ENCODE measurements at regions not wholly inside any gene's neighbourhood (a gene's known extent, or its start where the extent isn't known, plus 50 kb on each side); places are given as distances from the start of the nearest gene placed in this dataset.

DNA sequence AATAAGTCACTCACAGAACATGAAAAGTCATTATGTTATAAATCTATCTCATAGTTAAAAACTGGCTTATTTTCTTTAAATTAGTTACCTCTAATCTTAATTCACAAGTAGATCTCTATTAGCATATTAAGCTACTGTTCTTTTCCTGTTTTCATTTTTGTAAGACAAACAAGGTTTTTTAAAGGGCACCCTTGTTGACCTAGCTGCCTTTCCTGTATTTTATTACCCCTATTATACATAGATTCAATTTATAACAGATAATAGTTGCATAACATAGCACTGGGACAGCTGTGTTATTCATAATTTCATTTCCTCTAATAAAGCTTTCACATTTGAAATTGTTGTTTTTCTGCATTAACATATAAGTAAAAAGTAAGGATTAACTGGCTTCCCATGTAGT lies 1500.7 kb upstream of the FLRT2 start:
- H3K27ac Mint-ChIP-seq = no peak overlapping the region
- no peaks in the 10 kb centered on the region for H3K36me3 ChIP-seq (ENCODE audit: control insufficient read depth, insufficient read depth, low read length)
- DNase-seq = no peak
- H3K4me1 Mint-ChIP-seq = no peaks in the 10 kb centered on the region
- no peak for ATAC-seq
- intact Hi-C loops (cut with micrococcal nuclease) = no loop called here
- no peaks in the 10 kb centered on the region for H3K9me3 ChIP-seq (ENCODE audit: control insufficient read depth, insufficient read depth, low read length)
- H3K9me3 Mint-ChIP-seq = no peaks in the 10 kb centered on the region
- no peaks in the 10 kb centered on the region for H3K27me3 ChIP-seq (ENCODE audit: control insufficient read depth, insufficient read depth, low read length)
- H3K4me3 ChIP-seq (ENCODE audit: low read length) = no peak overlapping the region
- no peak overlapping the region for H3K4me3 Mint-ChIP-seq
- H3K4me1 ChIP-seq (ENCODE audit: control insufficient read depth, insufficient read depth, low read length) = no peaks in the 10 kb centered on the region
- H3K36me3 Mint-ChIP-seq = no peaks in the 10 kb centered on the region
- H3K27ac ChIP-seq (ENCODE audit: low read length) = no peak overlapping the region
- no peaks in the 10 kb centered on the region for H3K27me3 Mint-ChIP-seq (ENCODE audit: low read depth in 2 of 2)
- TF ChIP-seq, protein P1, sequence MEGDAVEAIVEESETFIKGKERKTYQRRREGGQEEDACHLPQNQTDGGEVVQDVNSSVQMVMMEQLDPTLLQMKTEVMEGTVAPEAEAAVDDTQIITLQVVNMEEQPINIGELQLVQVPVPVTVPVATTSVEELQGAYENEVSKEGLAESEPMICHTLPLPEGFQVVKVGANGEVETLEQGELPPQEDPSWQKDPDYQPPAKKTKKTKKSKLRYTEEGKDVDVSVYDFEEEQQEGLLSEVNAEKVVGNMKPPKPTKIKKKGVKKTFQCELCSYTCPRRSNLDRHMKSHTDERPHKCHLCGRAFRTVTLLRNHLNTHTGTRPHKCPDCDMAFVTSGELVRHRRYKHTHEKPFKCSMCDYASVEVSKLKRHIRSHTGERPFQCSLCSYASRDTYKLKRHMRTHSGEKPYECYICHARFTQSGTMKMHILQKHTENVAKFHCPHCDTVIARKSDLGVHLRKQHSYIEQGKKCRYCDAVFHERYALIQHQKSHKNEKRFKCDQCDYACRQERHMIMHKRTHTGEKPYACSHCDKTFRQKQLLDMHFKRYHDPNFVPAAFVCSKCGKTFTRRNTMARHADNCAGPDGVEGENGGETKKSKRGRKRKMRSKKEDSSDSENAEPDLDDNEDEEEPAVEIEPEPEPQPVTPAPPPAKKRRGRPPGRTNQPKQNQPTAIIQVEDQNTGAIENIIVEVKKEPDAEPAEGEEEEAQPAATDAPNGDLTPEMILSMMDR (IDR thresholded peaks at IDR 0.05) = no peak

DNA sequence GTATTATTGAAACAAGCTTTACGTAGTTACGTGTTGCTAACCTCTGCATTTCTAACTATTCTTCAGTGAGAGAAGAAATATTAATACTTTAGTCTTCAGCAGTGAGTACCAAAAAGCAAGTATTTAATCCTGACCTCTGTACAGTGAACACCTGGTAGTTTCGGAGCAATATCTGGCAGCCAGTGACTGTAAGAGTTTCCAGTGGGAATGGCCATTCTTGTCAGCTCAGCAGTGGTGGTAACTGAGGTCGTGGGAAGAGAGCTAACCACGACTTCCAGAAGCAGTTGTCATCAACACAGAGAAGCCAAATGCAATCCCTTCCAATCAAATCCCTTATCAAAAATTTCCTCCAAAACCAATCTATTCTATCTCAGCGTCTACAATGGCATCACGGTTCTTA lies 1500.2 kb upstream of the FLRT2 start:
- H3K27me3 Mint-ChIP-seq (ENCODE audit: low read depth in 2 of 2) = no peaks in the 10 kb centered on the region
- H3K4me3 Mint-ChIP-seq = no peak overlapping the region
- ATAC-seq = no peak
- H3K4me1 Mint-ChIP-seq = no peaks in the 10 kb centered on the region
- no peaks in the 10 kb centered on the region for H3K9me3 ChIP-seq (ENCODE audit: control insufficient read depth, insufficient read depth, low read length)
- no peaks in the 10 kb centered on the region for H3K9me3 Mint-ChIP-seq
- H3K4me3 ChIP-seq (ENCODE audit: low read length) = no peak overlapping the region
- no peak overlapping the region for H3K27ac Mint-ChIP-seq
- no peaks in the 10 kb centered on the region for H3K36me3 Mint-ChIP-seq
- no peak overlapping the region for H3K27ac ChIP-seq (ENCODE audit: low read length)
- DNase-seq = no peak
- no peaks in the 10 kb centered on the region for H3K27me3 ChIP-seq (ENCODE audit: control insufficient read depth, insufficient read depth, low read length)
- TF ChIP-seq, protein P1 (IDR thresholded peaks at IDR 0.05) = no peak
- no peaks in the 10 kb centered on the region for H3K36me3 ChIP-seq (ENCODE audit: control insufficient read depth, insufficient read depth, low read length)
- intact Hi-C loops (cut with micrococcal nuclease) = no loop called here
- WGBS (ENCODE audit: insufficient coverage) = 69% methylated on average over 5 of the region's 7 CpGs
- H3K4me1 ChIP-seq (ENCODE audit: control insufficient read depth, insufficient read depth, low read length) = no peaks in the 10 kb centered on the region

DNA sequence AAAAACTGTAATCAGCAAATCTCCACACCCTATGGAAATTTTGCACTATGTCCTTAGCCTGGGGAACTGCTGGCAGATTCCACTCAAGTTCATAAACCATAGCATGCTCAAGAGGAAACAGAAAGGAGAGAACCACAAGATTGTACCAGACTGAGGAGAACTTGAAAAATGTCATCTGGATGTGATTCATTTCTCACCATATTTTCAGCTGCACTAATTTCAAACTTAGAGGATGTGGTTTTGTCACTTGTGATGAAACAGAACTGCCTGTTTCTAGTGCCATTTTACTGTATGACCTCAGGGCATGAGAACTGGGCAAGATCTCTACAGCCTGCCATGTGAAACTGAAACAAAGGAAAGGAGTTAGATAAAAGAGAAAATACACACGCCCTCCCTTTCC lies 1493.1 kb upstream of the FLRT2 start:
- intact Hi-C loops (cut with micrococcal nuclease) = no loop called here
- Histone ChIP-seq H3K27me3 (ENCODE audit: control insufficient read depth, insufficient read depth, low read length) (no peaks in the 10 kb centered on the region), H3K27ac (ENCODE audit: low read length) (peak overlapping the region; percentile 73), H3K4me3 (ENCODE audit: low read length) (no peak overlapping the region), H3K36me3 (ENCODE audit: control insufficient read depth, insufficient read depth, low read length) (no peaks in the 10 kb centered on the region), H3K9me3 (ENCODE audit: control insufficient read depth, insufficient read depth, low read length) (no peaks in the 10 kb centered on the region), H3K4me1 (ENCODE audit: control insufficient read depth, insufficient read depth, low read length) (peaks cover 12% of the 10 kb centered on the region)
- ATAC-seq = peak; percentile 93 to 97 (median 94)
- Mint-ChIP-seq H3K9me3 (no peaks in the 10 kb centered on the region), H3K4me1 (peaks cover 40 to 45% of the 10 kb centered on the region in 2 donors), H3K4me3 (peak overlapping the region; percentile 90), H3K27ac (peak overlapping the region; percentile 94 to 95), H3K27me3 (ENCODE audit: low read depth in 2 of 2) (no peaks in the 10 kb centered on the region), H3K36me3 (no peaks in the 10 kb centered on the region)
- WGBS (ENCODE audit: insufficient coverage) = no CpG with 5 or more reads among the region's 1 CpG
- DNase-seq = peak in 1 of 2 donors; percentile 21
- TF ChIP-seq, protein P1 (IDR thresholded peaks at IDR 0.05) = no peak

DNA sequence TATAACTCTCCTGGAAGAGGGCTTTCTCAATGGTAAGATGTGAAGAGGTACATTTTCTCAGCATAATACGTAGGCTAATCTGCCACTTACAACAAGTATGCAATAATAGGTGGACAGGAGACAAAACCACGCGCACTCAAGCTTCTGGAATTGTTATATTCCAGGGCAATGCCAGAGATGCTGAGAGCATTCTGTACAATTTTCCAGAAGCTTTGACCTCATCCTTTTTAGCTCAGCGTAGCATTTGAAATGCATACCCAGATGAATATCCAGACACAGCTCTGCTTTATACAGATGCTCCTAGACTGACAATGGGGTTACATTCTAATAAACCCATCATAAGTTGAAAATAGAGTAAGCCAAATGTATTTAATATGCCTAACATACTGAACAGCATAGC lies 1492.4 kb upstream of the FLRT2 start:
- Mint-ChIP-seq H3K4me3 (peak overlapping the region; percentile 90), H3K27ac (peak overlapping the region; percentile 94 to 95), H3K27me3 (ENCODE audit: low read depth in 2 of 2) (no peaks in the 10 kb centered on the region), H3K9me3 (no peaks in the 10 kb centered on the region), H3K4me1 (peaks cover 40 to 45% of the 10 kb centered on the region in 2 donors), H3K36me3 (no peaks in the 10 kb centered on the region)
- Histone ChIP-seq H3K4me3 (ENCODE audit: low read length) (no peak overlapping the region), H3K9me3 (ENCODE audit: control insufficient read depth, insufficient read depth, low read length) (no peaks in the 10 kb centered on the region), H3K27me3 (ENCODE audit: control insufficient read depth, insufficient read depth, low read length) (no peaks in the 10 kb centered on the region), H3K27ac (ENCODE audit: low read length) (peak overlapping the region; percentile 73), H3K36me3 (ENCODE audit: control insufficient read depth, insufficient read depth, low read length) (no peaks in the 10 kb centered on the region), H3K4me1 (ENCODE audit: control insufficient read depth, insufficient read depth, low read length) (peaks cover 12% of the 10 kb centered on the region)
- intact Hi-C loops (cut with micrococcal nuclease) = no loop called here
- ATAC-seq (no peak), DNase-seq (no peak)
- TF ChIP-seq, protein P1 (IDR thresholded peaks at IDR 0.05) = no peak
- WGBS (ENCODE audit: insufficient coverage) = 97% methylated on average over 4 of the region's 4 CpGs

Measured in natural killer cell (primary cell).